ENCODE measurements at regions not wholly inside any gene's neighbourhood (a gene's known extent, or its start where the extent isn't known, plus 50 kb on each side); places are given as distances from the start of the nearest gene placed in this dataset.

DNA sequence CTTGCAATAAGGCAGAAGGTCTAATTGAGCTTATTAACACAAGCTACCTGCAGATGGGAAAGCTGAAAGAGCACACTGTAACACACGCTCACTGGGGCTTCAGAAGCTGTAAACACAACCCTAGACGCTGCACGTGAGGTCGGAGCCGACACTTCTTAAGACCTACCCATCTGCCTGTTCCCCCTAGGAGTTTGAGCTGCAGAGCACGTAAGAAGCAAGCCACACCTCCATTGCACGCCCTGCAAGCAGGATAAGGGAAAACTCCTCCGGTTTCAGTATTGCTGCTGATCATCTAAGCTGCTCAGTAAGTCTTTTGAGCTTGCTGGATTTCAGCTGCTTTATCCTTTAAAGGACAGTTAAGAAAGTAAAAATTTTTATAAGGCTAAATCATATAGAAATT lies 244.0 kb upstream of the ZWINT start:
- H3K36me3 ChIP-seq (ENCODE audit: control insufficient read depth in 2 of 2, extremely low read depth in 1 of 2, insufficient read depth in 2 of 2, low read length in 2 of 2): no peaks in the 10 kb centered on the region
- no peak overlapping the region for H3K9ac ChIP-seq (ENCODE audit: control insufficient read depth, extremely low read depth, insufficient read depth, low read length)
- H3K27me3 ChIP-seq (ENCODE audit: control insufficient read depth, extremely low read depth, insufficient read depth, low read length): no peaks in the 10 kb centered on the region
- H3K79me2 ChIP-seq (ENCODE audit: control insufficient read depth, insufficient read depth, low read length): no peaks in the 10 kb centered on the region
- H3K9me1 ChIP-seq (ENCODE audit: control insufficient read depth, extremely low read depth, insufficient read depth, low read length): no peaks in the 10 kb centered on the region
- H3K4me1 ChIP-seq (ENCODE audit: control insufficient read depth, extremely low read depth, insufficient read depth, low read length): no peaks in the 10 kb centered on the region
- H3K4me3 ChIP-seq (ENCODE audit: control insufficient read depth in 2 of 3, extremely low read depth in 1 of 3, insufficient read depth in 2 of 3, low read depth in 1 of 3, low read length in 3 of 3): no peak overlapping the region
- H3K27ac ChIP-seq (ENCODE audit: control insufficient read depth, insufficient read depth, low read length): no peak overlapping the region
- peak overlapping the region; percentile 6 for H3K4me2 ChIP-seq (ENCODE audit: control insufficient read depth, extremely low read depth, insufficient read depth, low read depth, low read length)
- DNase-seq (ENCODE audit: low read depth, low spot score): no peak
- peak overlapping the region; percentile 35 for H2AFZ ChIP-seq (ENCODE audit: control insufficient read depth, low read length)
- TF ChIP-seq EZH2 (IDR thresholded peaks at IDR 0.05; ENCODE audit: low read length): no peak
- TF ChIP-seq, protein P1, sequence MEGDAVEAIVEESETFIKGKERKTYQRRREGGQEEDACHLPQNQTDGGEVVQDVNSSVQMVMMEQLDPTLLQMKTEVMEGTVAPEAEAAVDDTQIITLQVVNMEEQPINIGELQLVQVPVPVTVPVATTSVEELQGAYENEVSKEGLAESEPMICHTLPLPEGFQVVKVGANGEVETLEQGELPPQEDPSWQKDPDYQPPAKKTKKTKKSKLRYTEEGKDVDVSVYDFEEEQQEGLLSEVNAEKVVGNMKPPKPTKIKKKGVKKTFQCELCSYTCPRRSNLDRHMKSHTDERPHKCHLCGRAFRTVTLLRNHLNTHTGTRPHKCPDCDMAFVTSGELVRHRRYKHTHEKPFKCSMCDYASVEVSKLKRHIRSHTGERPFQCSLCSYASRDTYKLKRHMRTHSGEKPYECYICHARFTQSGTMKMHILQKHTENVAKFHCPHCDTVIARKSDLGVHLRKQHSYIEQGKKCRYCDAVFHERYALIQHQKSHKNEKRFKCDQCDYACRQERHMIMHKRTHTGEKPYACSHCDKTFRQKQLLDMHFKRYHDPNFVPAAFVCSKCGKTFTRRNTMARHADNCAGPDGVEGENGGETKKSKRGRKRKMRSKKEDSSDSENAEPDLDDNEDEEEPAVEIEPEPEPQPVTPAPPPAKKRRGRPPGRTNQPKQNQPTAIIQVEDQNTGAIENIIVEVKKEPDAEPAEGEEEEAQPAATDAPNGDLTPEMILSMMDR (optimal IDR thresholded peaks at IDR 0.05 in 1 of 3, IDR thresholded peaks at IDR 0.05 in 1 of 3, conservative IDR thresholded peaks at IDR 0.05 in 1 of 3; ENCODE audit: extremely low read depth in 1 of 3, insufficient read depth in 2 of 3, low read length in 3 of 3): no peak
- no peak for FAIRE-seq
- dilution Hi-C loops (cut with MboI; ENCODE audit: extremely low pct_ligation_motif_present, low sequenced_read_pairs): no loop called here
- no peaks in the 10 kb centered on the region for H3K9me3 ChIP-seq (ENCODE audit: control insufficient read depth, low read depth, low read length)
- H4K20me1 ChIP-seq (ENCODE audit: control insufficient read depth, extremely low read depth, insufficient read depth, low read length): no peaks in the 10 kb centered on the region

DNA sequence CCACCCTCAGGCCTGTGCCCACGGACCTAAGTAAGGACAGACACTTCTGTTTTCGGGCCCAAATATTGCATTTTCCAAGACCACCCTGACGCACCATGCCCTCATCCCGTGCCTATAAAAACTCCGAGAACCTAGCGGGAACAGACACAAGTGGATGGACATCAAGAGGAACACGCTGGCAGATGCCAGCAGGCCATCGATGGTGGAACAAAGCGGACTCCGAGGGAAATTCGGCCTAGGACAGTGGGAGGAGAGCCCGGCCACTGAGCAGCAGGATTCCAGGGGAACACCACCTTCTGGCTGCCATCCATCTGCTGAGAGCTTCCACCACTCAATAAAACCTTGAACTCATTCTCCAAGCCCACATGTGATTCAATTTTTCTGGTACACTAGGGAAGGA lies 243.6 kb upstream of the ZWINT start:
- Histone ChIP-seq H3K27ac (ENCODE audit: control insufficient read depth, insufficient read depth, low read length) (no peak overlapping the region), H3K4me3 (ENCODE audit: control insufficient read depth in 2 of 3, extremely low read depth in 1 of 3, insufficient read depth in 2 of 3, low read depth in 1 of 3, low read length in 3 of 3) (no peak overlapping the region), H2AFZ (ENCODE audit: control insufficient read depth, low read length) (peak overlapping the region; percentile 35), H3K36me3 (ENCODE audit: control insufficient read depth in 2 of 2, extremely low read depth in 1 of 2, insufficient read depth in 2 of 2, low read length in 2 of 2) (no peaks in the 10 kb centered on the region), H3K27me3 (ENCODE audit: control insufficient read depth, extremely low read depth, insufficient read depth, low read length) (no peaks in the 10 kb centered on the region), H3K9me1 (ENCODE audit: control insufficient read depth, extremely low read depth, insufficient read depth, low read length) (no peaks in the 10 kb centered on the region), H3K4me1 (ENCODE audit: control insufficient read depth, extremely low read depth, insufficient read depth, low read length) (no peaks in the 10 kb centered on the region), H3K4me2 (ENCODE audit: control insufficient read depth, extremely low read depth, insufficient read depth, low read depth, low read length) (no peak overlapping the region), H3K9ac (ENCODE audit: control insufficient read depth, extremely low read depth, insufficient read depth, low read length) (no peak overlapping the region), H3K79me2 (ENCODE audit: control insufficient read depth, insufficient read depth, low read length) (no peaks in the 10 kb centered on the region), H3K9me3 (ENCODE audit: control insufficient read depth, low read depth, low read length) (no peaks in the 10 kb centered on the region), H4K20me1 (ENCODE audit: control insufficient read depth, extremely low read depth, insufficient read depth, low read length) (no peaks in the 10 kb centered on the region)
- no peak for DNase-seq (ENCODE audit: low read depth, low spot score)
- no peak for TF ChIP-seq EZH2 (IDR thresholded peaks at IDR 0.05; ENCODE audit: low read length)
- TF ChIP-seq, protein P1 (optimal IDR thresholded peaks at IDR 0.05 in 1 of 3, IDR thresholded peaks at IDR 0.05 in 1 of 3, conservative IDR thresholded peaks at IDR 0.05 in 1 of 3; ENCODE audit: extremely low read depth in 1 of 3, insufficient read depth in 2 of 3, low read length in 3 of 3): no peak
- dilution Hi-C loops (cut with MboI; ENCODE audit: extremely low pct_ligation_motif_present, low sequenced_read_pairs): no loop called here
- FAIRE-seq: no peak

Data from keratinocyte (primary cell).